NB4 (cell line): ENCODE measurements at regions not wholly inside any gene's neighbourhood (a gene's known extent, or its start where the extent isn't known, plus 50 kb on each side); places are given as distances from the start of the nearest gene placed in this dataset.

ENCODE experiments used
- CTCF ChIP-seq: IDR thresholded peaks from one replicate; pipeline ENCODE4 v1.5.1; 2012; ENCODE audit warnings: low read depth, low read length
- MYC ChIP-seq: IDR thresholded peaks from 2 replicates; pipeline ENCODE4 v1.6.1; 2011; ENCODE audit warnings: low read depth, low read length

GRCh38 chr5:104594850-104595249, 1032.3 kb upstream of the NUDT12 start:
- TF ChIP-seq MYC (no peak), CTCF (no peak)
